ENCODE measurements at regions not wholly inside any gene's neighbourhood (a gene's known extent, or its start where the extent isn't known, plus 50 kb on each side); places are given as distances from the start of the nearest gene placed in this dataset.

GRCh38 chr1:228990906-228991569 lies 255.8 kb downstream of the RHOU start:
- no peaks in the 10 kb centered on the region for H3K4me1 Mint-ChIP-seq
- no peaks in the 10 kb centered on the region for H3K27me3 Mint-ChIP-seq
- no peaks in the 10 kb centered on the region for H3K36me3 Mint-ChIP-seq
- no peak overlapping the region for H3K27ac Mint-ChIP-seq
- no peak overlapping the region for H3K4me3 Mint-ChIP-seq
- H3K9me3 Mint-ChIP-seq, result no peaks in the 10 kb centered on the region

- Mint-ChIP-seq H3K27ac (no peak overlapping the region), H3K9me3 (no peaks in the 10 kb centered on the region)
These were observed 256.8 kb downstream of the RHOU start for GRCh38 chr1:228992044-228992443.

GRCh38 chr1:228992907-228993535 lies 257.7 kb downstream of the RHOU start:
- Mint-ChIP-seq H3K36me3 (no peaks in the 10 kb centered on the region), H3K4me3 (no peak overlapping the region), H3K27me3 (no peaks in the 10 kb centered on the region), H3K27ac (no peak overlapping the region), H3K9me3 (no peaks in the 10 kb centered on the region), H3K4me1 (no peaks in the 10 kb centered on the region)

More at GRCh38 chr1:228992044-228992443, 256.8 kb downstream of the RHOU start:
- Mint-ChIP-seq H3K4me3 (no peak overlapping the region), H3K36me3 (no peaks in the 10 kb centered on the region), H3K27me3 (no peaks in the 10 kb centered on the region), H3K4me1 (no peaks in the 10 kb centered on the region)

GRCh38 chr1:228994676-228995594 lies 259.7 kb downstream of the RHOU start:
- H3K27ac Mint-ChIP-seq, result no peak overlapping the region

GRCh38 chr1:228996281-228996680 lies 261.0 kb downstream of the RHOU start:
- Mint-ChIP-seq H3K4me1 (peaks cover under 1% of the 10 kb centered on the region), H3K27me3 (no peaks in the 10 kb centered on the region), H3K4me3 (no peak overlapping the region), H3K9me3 (no peaks in the 10 kb centered on the region), H3K27ac (no peak overlapping the region), H3K36me3 (no peaks in the 10 kb centered on the region)

More at GRCh38 chr1:228994676-228995594, 259.7 kb downstream of the RHOU start:
- no peak overlapping the region for H3K4me3 Mint-ChIP-seq
- H3K4me1 Mint-ChIP-seq, result no peaks in the 10 kb centered on the region
- H3K9me3 Mint-ChIP-seq, result no peaks in the 10 kb centered on the region
- no peaks in the 10 kb centered on the region for H3K36me3 Mint-ChIP-seq
- no peaks in the 10 kb centered on the region for H3K27me3 Mint-ChIP-seq

GRCh38 chr1:228997721-228998144 lies 262.5 kb downstream of the RHOU start:
- Mint-ChIP-seq H3K27ac (no peak overlapping the region), H3K27me3 (no peaks in the 10 kb centered on the region), H3K4me3 (no peak overlapping the region), H3K4me1 (peaks cover 5% of the 10 kb centered on the region), H3K9me3 (no peaks in the 10 kb centered on the region), H3K36me3 (no peaks in the 10 kb centered on the region)

- Mint-ChIP-seq H3K9me3 (no peaks in the 10 kb centered on the region), H3K4me3 (no peak overlapping the region), H3K27me3 (no peaks in the 10 kb centered on the region), H3K27ac (no peak overlapping the region), H3K36me3 (no peaks in the 10 kb centered on the region), H3K4me1 (peaks cover 5% of the 10 kb centered on the region)
These were observed 262.9 kb downstream of the RHOU start for GRCh38 chr1:228998179-228998578.

GRCh38 chr1:228999446-229000170 lies 264.3 kb downstream of the RHOU start:
- Mint-ChIP-seq H3K4me3 (no peak overlapping the region), H3K27ac (no peak overlapping the region), H3K27me3 (no peaks in the 10 kb centered on the region), H3K9me3 (no peaks in the 10 kb centered on the region), H3K4me1 (peaks cover 5% of the 10 kb centered on the region), H3K36me3 (no peaks in the 10 kb centered on the region)

- H3K27ac Mint-ChIP-seq, result no peak overlapping the region
These were observed 264.9 kb downstream of the RHOU start for GRCh38 chr1:229000187-229000586.

GRCh38 chr1:229001467-229002011 lies 266.3 kb downstream of the RHOU start:
- H3K36me3 Mint-ChIP-seq, result no peaks in the 10 kb centered on the region
- no peaks in the 10 kb centered on the region for H3K9me3 Mint-ChIP-seq
- H3K4me3 Mint-ChIP-seq, result no peak overlapping the region
- no peaks in the 10 kb centered on the region for H3K27me3 Mint-ChIP-seq
- H3K27ac Mint-ChIP-seq, result no peak overlapping the region
- peaks cover 5% of the 10 kb centered on the region for H3K4me1 Mint-ChIP-seq

More at GRCh38 chr1:229000187-229000586, 264.9 kb downstream of the RHOU start:
- Mint-ChIP-seq H3K4me3 (no peak overlapping the region), H3K27me3 (no peaks in the 10 kb centered on the region), H3K36me3 (no peaks in the 10 kb centered on the region), H3K4me1 (peaks cover 5% of the 10 kb centered on the region), H3K9me3 (no peaks in the 10 kb centered on the region)

- no peak overlapping the region for H3K27ac Mint-ChIP-seq
- H3K27me3 Mint-ChIP-seq, result no peaks in the 10 kb centered on the region
- H3K36me3 Mint-ChIP-seq, result no peaks in the 10 kb centered on the region
- H3K4me1 Mint-ChIP-seq, result peaks cover 5% of the 10 kb centered on the region
- no peak overlapping the region for H3K4me3 Mint-ChIP-seq
- no peaks in the 10 kb centered on the region for H3K9me3 Mint-ChIP-seq
These were observed 266.8 kb downstream of the RHOU start for GRCh38 chr1:229002037-229002436.

- H3K9me3 Mint-ChIP-seq, result no peaks in the 10 kb centered on the region
- no peaks in the 10 kb centered on the region for H3K27me3 Mint-ChIP-seq
- peaks cover 5% of the 10 kb centered on the region for H3K4me1 Mint-ChIP-seq
- no peak overlapping the region for H3K4me3 Mint-ChIP-seq
- H3K36me3 Mint-ChIP-seq, result no peaks in the 10 kb centered on the region
- H3K27ac Mint-ChIP-seq, result no peak overlapping the region
These were observed 267.2 kb downstream of the RHOU start for GRCh38 chr1:229002451-229002960.

GRCh38 chr1:229003233-229004031 lies 267.5 kb upstream of the RAB4A start:
- H3K4me1 Mint-ChIP-seq, result peaks cover 5% of the 10 kb centered on the region
- H3K27me3 Mint-ChIP-seq, result no peaks in the 10 kb centered on the region
- H3K36me3 Mint-ChIP-seq, result no peaks in the 10 kb centered on the region
- H3K4me3 Mint-ChIP-seq, result no peak overlapping the region
- no peaks in the 10 kb centered on the region for H3K9me3 Mint-ChIP-seq
- no peak overlapping the region for H3K27ac Mint-ChIP-seq

GRCh38 chr1:229004066-229004833 lies 266.7 kb upstream of the RAB4A start:
- Mint-ChIP-seq H3K27ac (no peak overlapping the region), H3K27me3 (no peaks in the 10 kb centered on the region), H3K9me3 (no peaks in the 10 kb centered on the region), H3K36me3 (no peaks in the 10 kb centered on the region), H3K4me3 (no peak overlapping the region), H3K4me1 (peaks cover 5% of the 10 kb centered on the region)
